Umbilical cord (tissue), 1 donor: ENCODE measurements at regions not wholly inside any gene's neighbourhood (a gene's known extent, or its start where the extent isn't known, plus 50 kb on each side); places are given as distances from the start of the nearest gene placed in this dataset.
"Not testable (repeated sequence)": the region's sequence is repeated elsewhere in the genome, so short reads cannot be mapped to it uniquely, and the experiment has no call there.

Experiments
- DNase-seq: peaks from one replicate; pipeline ENCODE4 v3.0.0-alpha.2; 2015; ENCODE audit warnings: low spot score

GRCh38 chr13:55013051-55013450 lies 1984.4 kb downstream of the OLFM4 start:
- peak; percentile 7 for DNase-seq

- DNase-seq: no peak
Measured at GRCh38 chr13:55029280-55029679, 2000.7 kb downstream of the OLFM4 start.

- DNase-seq: no peak
Measured at GRCh38 chr13:55038230-55038629, 2009.6 kb downstream of the OLFM4 start.

- not testable (repeated sequence) for DNase-seq
Measured at GRCh38 chr13:55053891-55054550, 2025.4 kb downstream of the OLFM4 start.

GRCh38 chr13:55055666-55056065 lies 2027.1 kb downstream of the OLFM4 start:
- DNase-seq: not testable (repeated sequence)

- no peak for DNase-seq
Measured at GRCh38 chr13:55062662-55063061, 2034.0 kb downstream of the OLFM4 start.

- no peak for DNase-seq
Measured at GRCh38 chr13:55067946-55068345, 2039.3 kb downstream of the OLFM4 start.

- no peak for DNase-seq
Measured at GRCh38 chr13:55069746-55070145, 2041.1 kb downstream of the OLFM4 start.

- no peak for DNase-seq
Measured at GRCh38 chr13:55073000-55073399, 2044.4 kb downstream of the OLFM4 start.

- no peak for DNase-seq
Measured at GRCh38 chr13:55084630-55085029, 2056.0 kb downstream of the OLFM4 start.

GRCh38 chr13:55087085-55087484 lies 2053.6 kb upstream of the PRR20A start:
- no peak for DNase-seq

- DNase-seq: no peak
Measured at GRCh38 chr13:55090612-55091011, 2050.1 kb upstream of the PRR20A start.

- no peak for DNase-seq
Measured at GRCh38 chr13:55091172-55091571, 2049.5 kb upstream of the PRR20A start.

- DNase-seq: no peak
Measured at GRCh38 chr13:55106509-55106908, 2034.2 kb upstream of the PRR20A start.

GRCh38 chr13:55120631-55121030 lies 2020.1 kb upstream of the PRR20A start:
- DNase-seq: no peak

GRCh38 chr13:55155046-55155445 lies 1985.7 kb upstream of the PRR20A start:
- no peak for DNase-seq

- DNase-seq: no peak
Measured at GRCh38 chr13:55159765-55160164, 1981.0 kb upstream of the PRR20A start.

- no peak for DNase-seq
Measured at GRCh38 chr13:55160867-55161266, 1979.9 kb upstream of the PRR20A start.

- DNase-seq: not testable (repeated sequence)
Measured at GRCh38 chr13:55178582-55178981, 1962.1 kb upstream of the PRR20A start.

GRCh38 chr13:55190996-55191395 lies 1949.7 kb upstream of the PRR20A start:
- no peak for DNase-seq

GRCh38 chr13:55199134-55199533 lies 1941.6 kb upstream of the PRR20A start:
- peak; percentile 1 for DNase-seq

- DNase-seq: no peak
Measured at GRCh38 chr13:55214841-55215345, 1925.8 kb upstream of the PRR20A start.

- DNase-seq: no peak
Measured at GRCh38 chr13:55219538-55219937, 1921.2 kb upstream of the PRR20A start.
